Activated T-cell treated with anti-CD3 and anti-CD28 coated beads for 1 hour (primary cell): ENCODE measurements at regions not wholly inside any gene's neighbourhood (a gene's known extent, or its start where the extent isn't known, plus 50 kb on each side); places are given as distances from the start of the nearest gene placed in this dataset.
"Not testable (repeated sequence)": the region's sequence is repeated elsewhere in the genome, so short reads cannot be mapped to it uniquely, and the experiment has no call there.

Experiments
- DNase-seq: peaks from one replicate; pipeline ENCODE4 v3.0.0-alpha.2; 2020; ENCODE audit warnings: low read depth

DNA sequence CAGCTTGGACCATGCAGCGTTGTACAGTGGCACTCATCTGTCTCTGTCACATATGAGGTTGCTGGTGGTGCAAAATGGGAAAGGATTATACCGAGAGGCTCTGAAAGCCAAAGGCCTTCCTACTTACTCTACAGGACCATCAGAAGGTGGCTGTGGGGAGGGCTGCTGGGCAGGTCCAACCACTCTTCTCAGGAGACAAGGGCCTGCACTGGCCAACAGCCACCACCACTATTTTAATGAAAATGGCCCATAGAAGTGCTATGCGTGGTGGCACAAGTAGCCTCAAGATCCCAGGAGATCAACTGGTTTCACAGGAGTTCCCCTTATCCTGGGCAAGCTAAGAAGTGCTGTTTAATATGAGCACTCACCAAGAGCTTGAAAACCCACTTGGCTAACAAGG is 52.3 kb downstream of the MRPL57 start:
- no peak for DNase-seq

DNA sequence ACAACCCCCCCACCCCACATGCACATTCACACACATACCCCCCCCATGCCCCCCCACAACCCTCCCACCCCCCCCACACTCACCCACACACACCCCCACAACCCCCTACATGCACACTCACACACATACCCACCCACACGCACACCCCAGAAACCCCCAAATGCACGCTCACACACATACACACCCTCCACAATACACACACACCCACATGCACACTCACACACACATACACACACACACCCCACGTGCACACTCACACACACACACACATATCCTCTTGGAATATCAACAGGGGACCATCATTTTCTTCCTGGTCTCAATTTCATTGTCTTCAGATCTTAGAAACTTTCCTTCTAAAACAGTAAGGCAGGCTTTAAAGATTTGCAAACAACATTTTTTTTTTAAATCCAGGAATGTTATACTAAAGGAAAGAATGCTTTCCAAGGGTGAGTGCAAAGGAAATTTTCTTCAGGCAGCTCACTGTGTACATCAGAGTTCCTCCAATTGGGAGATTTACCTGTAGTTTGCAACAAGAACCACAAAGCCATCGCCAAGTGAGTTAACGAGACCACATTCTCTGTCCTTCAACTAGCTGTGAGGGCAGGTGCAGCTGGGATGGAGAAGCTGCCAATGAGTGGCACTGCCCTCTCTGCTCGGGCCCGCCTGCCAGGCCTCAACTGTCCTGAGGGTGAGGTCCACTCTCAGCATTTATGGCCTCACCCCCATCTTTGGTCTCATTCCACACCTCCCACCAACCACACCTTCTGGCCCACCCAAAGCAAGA is 53.0 kb downstream of the MRPL57 start:
- DNase-seq: no peak

DNA sequence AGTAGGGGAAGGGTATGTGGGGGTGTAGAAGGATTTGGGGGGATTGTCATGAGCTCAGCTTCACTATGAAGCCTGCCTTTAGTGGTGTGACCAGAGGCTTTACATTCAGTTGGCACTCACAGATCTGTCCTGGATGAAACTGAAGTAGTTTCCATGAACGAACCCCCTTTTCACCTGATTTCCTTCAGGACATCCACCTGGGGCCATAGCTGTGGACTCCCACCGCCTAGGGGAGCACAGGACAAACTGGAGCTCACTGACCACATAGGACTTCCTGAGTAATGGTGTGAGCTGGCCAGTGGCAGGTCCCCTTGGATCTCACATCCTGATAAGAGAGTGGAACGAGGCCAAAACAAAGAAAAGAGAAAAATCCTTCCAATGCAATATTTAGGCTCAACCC is 54.1 kb downstream of the MRPL57 start:
- no peak for DNase-seq

DNA sequence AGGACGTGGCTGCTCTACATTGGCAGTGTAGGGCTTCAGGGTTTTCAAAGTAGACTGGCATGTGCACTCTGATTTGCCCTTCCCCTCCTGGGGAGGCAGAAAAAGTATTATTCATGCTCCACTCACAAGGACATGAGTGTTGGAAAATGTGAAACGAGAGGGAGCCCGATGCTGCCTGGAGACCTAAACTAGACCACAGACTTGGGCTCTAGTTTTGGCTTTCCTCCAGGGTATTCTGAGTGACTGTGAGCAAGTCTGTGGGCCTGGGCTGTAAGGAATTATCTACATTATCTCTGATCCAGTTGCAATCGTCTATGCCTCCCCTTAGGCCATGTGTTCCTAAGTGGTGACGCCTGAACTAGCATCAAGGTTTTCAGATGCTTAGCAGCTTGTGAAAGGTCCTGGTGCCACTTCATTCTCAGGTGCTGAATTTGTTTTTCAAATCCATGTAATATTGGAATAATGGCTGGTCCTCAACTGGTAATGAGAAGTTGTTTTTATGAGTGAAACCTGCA is 55.0 kb downstream of the MRPL57 start:
- DNase-seq: no peak

DNA sequence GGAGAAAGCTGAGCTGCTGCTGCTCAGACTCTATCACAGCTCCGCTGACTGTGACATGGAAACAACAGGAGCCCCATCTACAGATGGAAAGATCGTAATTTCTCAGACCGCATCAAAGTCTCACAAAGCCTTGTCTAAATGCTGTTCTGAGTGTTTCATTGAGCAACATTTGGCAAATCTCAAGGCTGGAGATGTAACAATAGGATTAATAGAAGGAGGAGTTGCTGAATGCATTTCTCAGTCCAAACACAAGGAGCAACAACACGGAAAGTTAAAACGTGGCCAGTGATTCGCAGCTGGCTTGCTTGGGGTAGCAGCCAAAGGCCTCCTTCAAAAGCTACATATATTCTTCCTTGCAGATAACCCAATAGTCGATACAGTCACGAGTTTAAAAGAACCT is 55.7 kb downstream of the MRPL57 start:
- DNase-seq: no peak

DNA sequence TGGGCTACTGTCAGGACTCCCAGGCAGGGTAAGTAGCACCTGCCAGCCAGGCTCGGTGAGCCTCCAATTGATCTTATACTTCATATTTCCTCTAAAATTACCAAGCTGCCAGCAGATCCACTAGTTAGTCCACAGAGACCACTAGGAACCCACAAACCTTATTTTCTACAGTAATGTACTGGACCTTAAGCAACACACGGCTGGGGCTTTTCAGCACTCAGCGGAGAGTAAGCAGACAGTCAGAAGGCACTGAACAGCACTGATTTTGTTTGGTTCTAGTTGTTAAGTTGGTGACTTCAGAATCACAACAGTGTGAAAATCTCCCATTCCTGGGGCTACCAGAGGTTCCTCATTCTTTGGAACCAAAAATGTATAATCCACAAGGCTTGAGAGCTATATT is 56.1 kb downstream of the MRPL57 start:
- no peak for DNase-seq

DNA sequence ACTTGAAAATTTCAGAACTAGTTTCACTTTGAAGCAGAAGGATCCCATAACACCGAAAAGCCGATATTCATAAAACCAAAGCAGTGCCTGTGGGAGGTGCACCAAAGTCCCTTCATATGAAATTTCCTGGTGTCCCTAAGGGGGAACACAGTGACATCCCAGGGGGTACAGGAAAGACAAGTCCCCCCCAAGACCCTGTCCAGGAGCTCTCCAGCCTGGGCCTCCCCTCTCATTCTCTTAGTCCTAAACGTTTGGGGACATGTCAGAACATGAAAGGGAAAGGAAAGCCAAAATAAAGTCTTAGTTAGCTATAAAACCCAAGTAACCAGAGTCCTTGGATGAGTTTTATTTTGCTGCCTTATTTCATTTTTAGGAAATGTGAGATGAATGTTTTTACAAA is 56.6 kb downstream of the MRPL57 start:
- DNase-seq: no peak

DNA sequence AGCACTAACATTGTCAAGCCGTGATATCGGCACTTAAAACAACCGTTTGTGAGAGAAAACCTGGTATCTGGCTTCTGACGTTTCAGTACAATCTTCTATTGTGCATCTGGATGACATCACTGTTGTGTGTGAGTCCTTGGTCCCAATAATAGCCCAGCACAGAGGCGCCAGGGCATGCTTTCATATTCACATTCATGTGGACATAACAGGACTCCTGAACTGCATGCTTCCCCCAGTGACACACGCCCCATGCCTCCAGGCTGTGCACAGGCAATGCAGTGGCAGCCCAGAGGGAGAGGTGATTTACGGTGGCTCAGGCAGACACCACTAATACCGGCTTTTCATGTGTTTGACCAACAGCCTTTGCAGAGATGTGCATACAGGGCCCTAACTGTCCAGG is 58.1 kb downstream of the MRPL57 start:
- no peak for DNase-seq

DNA sequence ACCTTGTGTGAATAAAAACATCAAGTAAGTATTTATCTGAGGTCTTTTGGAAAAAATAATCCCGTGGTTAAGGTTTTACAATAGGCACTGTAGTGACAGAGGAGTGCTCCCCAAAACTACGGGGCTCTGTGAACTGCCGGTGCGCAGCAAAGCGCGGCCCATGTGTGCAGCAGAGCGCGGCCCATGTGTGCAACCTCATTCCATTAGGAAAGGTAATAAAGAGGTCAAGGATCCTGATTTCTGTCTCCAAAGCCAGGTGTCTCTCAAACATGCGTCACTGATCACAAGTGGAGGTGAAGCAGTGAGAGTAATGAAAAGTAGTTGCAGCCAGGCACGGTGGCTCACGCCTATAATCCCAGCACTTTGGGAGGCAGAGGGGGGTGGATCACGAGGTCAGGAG is 58.7 kb downstream of the MRPL57 start:
- DNase-seq: no peak

DNA sequence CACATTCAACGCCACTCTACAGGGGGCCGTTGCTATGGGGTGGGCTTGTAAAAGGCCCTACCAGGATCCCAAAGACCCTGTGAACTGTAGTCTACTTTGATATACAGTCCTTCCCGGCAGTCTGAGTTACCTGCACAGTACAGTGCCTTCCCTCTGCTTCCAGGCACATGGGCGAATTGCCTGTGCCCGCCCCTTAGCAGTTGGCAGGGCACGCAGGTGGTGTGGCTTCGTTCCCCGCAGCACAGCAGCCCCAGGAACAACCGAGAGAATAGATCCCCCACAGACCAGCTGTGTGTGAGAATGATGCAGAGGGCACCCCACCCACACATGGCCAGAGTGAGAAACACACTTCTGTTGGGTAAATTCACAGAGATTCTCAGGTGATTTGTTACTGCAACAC is 60.6 kb downstream of the MRPL57 start:
- DNase-seq: no peak

DNA sequence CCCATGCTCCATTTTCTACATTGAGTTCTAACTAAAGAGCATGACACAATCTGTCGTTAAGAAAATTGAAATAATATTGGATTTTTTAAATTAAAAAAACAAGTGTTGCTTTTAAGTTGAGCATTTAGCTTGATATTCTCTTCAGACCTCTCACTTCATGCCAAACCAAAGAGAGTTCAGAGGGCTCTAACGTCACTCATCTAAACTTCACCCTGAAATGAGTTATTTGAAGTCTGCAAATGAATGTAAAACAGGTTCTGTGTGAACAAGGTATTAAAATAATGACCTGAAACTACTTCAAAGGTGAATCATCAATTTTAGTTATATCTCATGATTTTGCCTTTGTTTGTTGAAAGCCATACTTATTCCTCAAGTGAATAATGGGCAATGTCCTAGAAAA is 61.8 kb downstream of the MRPL57 start:
- DNase-seq: no peak

DNA sequence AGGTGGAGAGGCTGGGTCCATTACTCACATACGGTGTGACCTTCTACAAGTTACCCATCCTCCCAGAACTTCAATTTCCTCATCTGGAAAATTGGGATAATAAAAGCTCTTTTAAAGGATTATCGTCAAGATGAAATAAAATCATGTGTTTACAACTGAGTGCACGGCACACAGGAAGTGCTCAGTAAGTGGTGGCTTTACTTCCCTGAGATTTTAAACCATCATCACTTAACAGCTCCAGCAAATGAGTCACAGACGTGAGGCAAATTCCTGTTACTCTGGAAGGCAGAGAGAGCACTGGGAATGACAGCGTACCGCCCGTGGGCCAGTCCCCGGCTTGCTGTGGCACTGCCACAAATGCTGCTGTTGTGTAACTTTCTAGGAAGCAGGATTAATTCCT is 64.1 kb downstream of the MRPL57 start:
- DNase-seq: no peak

DNA sequence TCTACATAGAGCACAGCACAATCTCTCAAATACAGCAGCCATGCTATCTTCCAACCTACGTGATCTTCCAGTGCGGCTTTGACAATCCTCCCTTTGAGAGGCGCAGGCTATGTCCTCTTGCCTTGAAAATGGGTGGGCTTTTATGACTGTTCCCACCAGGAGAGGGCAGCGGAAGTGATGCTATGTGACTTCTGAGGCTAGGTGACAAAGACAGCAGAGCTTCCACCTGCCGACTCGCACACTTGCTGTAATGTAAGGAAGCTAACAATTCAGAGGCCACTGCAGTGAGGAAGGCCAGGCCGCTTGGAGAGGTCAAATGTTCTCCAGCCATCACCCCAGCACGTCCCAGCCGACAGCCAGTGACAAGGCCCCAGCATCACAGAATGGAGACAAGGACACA is 65.8 kb downstream of the MRPL57 start:
- DNase-seq: no peak

DNA sequence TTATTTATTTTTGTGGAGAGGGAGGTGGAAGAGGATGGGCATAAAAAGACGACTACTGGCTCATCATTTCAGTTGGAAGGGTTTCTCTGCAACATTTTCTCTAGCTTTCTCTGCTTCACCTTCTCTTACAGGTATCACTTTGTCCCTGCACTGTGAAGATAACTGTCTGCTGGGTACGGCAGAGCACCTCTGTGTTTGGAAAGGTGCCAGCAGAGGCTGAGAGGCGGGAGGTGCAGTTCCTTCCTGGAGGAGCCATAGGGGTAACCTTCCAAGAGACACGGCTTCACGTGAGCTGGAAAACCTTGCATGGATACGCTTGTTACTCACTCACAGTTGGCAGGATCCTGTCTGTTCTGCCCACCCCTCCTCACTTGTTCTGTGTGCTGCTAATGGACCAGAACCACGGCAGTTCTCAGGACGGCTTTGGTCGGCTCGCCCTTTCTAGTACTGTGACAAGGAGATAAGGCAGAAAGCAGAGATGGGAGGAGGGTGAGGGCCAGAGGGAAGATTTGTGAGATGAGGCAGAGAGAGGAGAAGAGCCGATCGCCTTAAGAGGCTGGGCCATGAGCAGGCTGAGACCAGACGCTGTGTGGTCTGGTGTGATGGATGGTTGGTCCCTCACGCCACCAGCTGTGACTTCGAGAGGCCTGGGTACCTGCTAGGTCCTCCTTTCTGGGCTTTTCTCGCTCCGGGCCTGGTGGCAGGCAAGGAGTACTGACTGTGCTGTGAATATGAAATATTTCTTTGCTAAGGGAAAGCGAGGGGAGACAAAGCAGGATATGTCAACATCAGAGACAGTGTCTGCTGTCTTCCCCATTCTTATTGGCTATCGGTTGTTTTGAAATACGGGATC is 66.8 kb downstream of the MRPL57 start:
- DNase-seq: no peak

DNA sequence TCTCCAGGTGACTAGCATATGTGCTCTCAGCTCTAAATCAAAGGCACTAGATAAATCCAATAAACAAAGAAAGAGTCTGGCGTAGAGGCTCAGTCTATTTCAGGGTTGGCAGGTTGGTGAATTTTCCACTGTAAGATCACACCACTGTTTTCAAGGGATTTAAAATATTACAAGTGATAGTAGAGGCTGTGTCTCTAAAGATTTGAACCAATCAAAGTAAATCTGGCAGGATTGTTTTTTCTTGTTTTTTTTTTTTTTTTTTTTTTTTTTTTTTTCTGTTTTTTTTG is 67.4 kb downstream of the MRPL57 start:
- not testable (repeated sequence) for DNase-seq

DNA sequence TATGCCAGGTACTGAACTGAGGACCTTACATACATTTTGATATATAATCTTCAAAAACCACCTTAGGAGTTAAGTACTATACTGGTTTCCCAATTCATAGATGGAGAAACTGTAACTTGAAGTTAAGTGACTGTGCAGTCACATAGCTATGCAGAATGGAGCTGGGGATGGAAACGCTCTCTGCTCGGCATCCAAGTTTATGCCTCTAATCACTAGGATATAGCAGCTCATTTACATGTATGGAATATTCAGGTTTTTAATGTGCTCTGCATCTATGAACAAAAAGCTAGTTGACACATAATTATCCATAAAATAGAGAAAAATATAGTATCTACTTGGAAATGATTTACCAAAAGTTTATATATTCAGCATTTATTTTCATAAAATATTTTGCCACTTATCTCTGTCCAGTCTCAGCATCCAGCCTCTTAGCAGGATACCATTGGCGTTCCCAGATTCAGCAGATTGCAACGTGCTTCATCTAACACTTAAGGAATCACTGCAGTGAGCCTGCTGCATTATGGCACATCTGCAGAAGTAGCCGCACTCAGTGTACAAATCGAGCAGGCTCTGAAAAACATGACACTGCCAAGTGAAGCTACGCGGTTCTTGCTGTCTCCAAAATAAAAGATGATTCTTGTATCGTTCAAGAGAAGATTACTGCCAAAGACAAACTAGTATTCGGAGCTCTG is 70.4 kb downstream of the MRPL57 start:
- DNase-seq: no peak

DNA sequence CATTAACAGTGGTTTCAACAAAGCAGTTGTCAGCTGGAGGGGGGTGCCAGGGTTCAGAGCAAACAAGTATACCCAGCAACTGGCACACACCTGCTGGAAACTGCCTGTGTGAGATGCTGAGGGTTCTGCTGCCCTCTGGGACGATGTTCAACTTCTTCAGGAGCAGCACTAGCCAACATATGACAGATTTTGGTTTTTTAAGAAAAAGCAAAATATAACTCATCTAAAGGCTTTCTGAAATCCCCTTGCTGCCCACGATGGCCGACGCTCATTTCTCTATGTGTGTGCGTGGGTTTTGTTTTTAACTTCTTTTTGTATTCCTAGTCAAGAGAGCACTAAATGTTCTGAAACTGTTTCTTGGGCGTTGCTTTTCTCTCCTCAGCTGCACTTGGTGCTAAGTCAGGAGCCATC is 79.9 kb downstream of the MRPL57 start:
- DNase-seq: no peak

DNA sequence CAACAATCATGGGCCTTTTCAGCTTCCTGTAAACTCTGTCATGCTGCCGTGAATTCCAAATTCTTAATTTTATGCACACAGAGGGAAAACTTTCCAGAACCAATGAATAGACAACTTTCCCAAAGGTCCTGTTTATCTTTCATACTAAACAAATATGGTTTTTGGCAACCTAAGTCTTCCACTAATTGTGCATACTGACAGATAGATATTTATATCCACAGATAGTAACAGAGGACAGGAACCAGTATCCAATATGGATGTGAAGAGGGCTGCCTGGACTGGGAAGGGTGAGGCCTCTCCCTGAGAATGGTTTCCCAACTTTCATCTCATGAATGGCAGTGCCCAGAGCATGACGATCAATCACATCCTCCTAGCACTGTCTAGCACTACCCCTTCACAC is 80.4 kb downstream of the MRPL57 start:
- no peak for DNase-seq

DNA sequence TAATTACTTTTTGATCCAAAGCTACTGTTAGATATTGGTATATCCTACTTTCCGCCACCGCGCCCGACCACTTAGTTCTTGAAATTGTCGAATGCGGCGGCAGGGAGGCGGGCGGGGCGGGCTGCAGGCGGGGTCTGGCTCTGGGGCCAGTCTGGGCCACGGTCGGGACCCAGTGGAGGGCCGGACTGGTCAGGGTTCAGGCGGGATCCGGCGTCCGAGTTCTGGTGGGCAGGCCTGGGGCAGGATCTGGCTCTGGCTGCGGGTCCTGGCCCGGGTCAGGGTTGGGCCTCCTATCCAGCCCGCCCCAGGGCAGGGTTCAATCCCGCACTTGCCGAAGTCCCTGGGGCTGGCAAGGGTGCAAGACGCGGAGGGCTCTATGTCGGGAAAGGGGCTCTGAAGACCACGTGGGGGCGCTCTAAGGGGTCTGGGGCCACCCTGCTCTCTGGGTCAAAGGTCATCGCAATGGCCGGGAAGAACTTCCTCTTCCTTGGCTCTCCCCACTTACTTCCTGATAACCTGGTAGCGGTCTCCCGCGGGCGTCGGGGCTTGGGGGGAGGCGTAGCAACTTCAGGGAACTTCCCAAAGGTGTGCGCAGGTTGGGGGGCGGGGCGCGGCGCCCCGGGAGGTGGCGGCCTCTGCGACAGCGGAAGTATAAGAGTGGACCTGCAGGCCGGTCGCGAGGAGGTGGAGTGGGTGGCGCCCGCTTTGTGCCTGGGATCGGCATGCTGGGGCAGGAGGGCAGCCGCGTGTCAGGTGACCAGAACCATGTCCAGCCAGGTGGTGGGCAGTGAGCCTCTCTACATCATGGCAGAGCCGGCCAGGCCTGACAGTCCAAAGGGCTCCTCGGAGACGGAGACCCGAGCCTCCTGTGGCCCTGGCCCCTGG is 83.4 kb downstream of the MRPL57 start:
- DNase-seq: no peak

DNA sequence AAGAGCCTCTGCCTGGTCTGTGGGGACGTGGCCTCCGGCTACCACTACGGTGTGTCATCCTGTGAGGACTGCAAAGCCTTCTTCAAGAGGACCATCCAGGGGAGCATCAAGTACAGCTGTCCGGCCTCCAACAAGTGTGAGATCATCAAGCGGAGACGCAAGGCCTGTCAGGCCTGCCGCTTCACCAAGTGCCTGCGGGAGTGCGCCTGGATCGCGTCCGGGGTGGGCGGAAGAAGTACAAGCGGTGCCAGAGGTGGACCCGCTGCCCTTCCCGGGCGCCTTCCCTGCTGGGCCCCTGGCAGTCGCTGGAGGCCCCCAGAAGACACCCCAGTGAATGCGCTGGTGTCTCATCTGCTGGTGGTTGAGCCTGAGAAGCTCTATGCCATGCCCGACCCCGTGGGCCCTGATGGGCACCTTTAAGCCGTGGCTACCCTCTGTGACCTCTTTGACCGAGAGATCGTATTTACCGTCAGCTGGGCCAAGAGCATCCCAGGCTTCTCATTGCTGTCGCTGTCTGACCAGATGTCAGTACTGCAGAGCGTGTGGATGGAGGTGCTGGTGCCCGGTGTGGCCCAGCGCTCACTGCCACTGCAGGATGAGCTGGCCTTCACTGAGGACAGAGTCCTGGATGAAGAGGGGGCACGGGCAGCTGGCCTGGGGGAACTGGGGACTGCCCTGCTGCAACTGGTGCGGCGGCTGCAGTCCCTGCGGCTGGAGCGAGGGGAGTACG is 84.3 kb downstream of the MRPL57 start:
- not testable (repeated sequence) for DNase-seq
